A673 (cell line): ENCODE measurements at regions not wholly inside any gene's neighbourhood (a gene's known extent, or its start where the extent isn't known, plus 50 kb on each side); places are given as distances from the start of the nearest gene placed in this dataset.

ENCODE experiments used
- BruUV-seq: library from RNA; stranded (reverse); fragments of 400-500 nt; replicated peaks from 2 replicates; lab custom pipeline; 2021; lab: Mats Ljungman, UMichigan
- CTCF ChIA-PET: fragments of 300-600 bp; sonication (Branson Sonifier 250); formaldehyde crosslinking; loops from one replicate; lab custom pipeline; 2022; ENCODE audit warnings: antibody characterized with exemption; lab: Charles Lee
- POLR2A ChIA-PET: fragments of 300-600 bp; sonication (Branson Sonifier 250); formaldehyde crosslinking; loops from one replicate; lab custom pipeline; 2022; ENCODE audit warnings: antibody characterized with exemption; ENCODE audit not compliant: low non-redundant PET; lab: Charles Lee
- DNase-seq: peaks from one replicate; pipeline ENCODE4 v3.0.0-alpha.2; 2015; ENCODE audit warnings: low spot score
- H3K27ac ChIP-seq: fragments of 200-600 bp; sonication (generic); 2 replicates; pipeline ENCODE4 v1.5.1; 2016; ENCODE audit warnings: mixed run types, low read depth, mild to moderate bottlenecking, mixed read lengths, antibody characterized with exemption, low read length; ENCODE audit not compliant: poor library complexity, severe bottlenecking
- H3K27me3 ChIP-seq: fragments of 200-600 bp; sonication (generic); replicated peaks from 2 replicates; pipeline ENCODE4 v1.6.1; 2017; ENCODE audit warnings: mixed run types, low read depth, mild to moderate bottlenecking, mixed read lengths, antibody characterized with exemption, low read length; ENCODE audit not compliant: insufficient read depth, poor library complexity
- H3K36me3 ChIP-seq: fragments of 200-600 bp; sonication (generic); 2 replicates; pipeline ENCODE4 v1.6.1; 2016; ENCODE audit warnings: mixed run types, mild to moderate bottlenecking, mixed read lengths, antibody characterized with exemption, low read length; ENCODE audit not compliant: insufficient read depth, poor library complexity, severe bottlenecking
- H3K4me1 ChIP-seq: fragments of 200-600 bp; sonication (generic); 2 replicates; pipeline ENCODE4 v1.6.1; 2017; ENCODE audit warnings: mixed run types, mild to moderate bottlenecking, mixed read lengths, antibody characterized with exemption, low read length; ENCODE audit not compliant: insufficient read depth, poor library complexity, severe bottlenecking
- H3K4me3 ChIP-seq: fragments of 200-600 bp; sonication (generic); 2 replicates; pipeline ENCODE4 v1.5.1; 2016; ENCODE audit warnings: low read depth, mixed run types, mild to moderate bottlenecking, mixed read lengths, low read length; ENCODE audit not compliant: poor library complexity, severe bottlenecking
- H3K9me3 ChIP-seq: fragments of 200-600 bp; sonication (generic); 2 replicates; pipeline ENCODE4 v1.6.1; 2016; ENCODE audit warnings: mixed run types, low read depth, mild to moderate bottlenecking, mixed read lengths, antibody characterized with exemption, low read length; ENCODE audit not compliant: poor library complexity, severe bottlenecking
- EZH2 ChIP-seq: fragments of 200-600 bp; sonication (generic); IDR thresholded peaks from 2 replicates; pipeline ENCODE4 v1.6.1; 2017; ENCODE audit warnings: borderline replicate concordance, low read depth, mild to moderate bottlenecking, mixed read lengths, antibody characterized with exemption, low read length; ENCODE audit not compliant: poor library complexity, severe bottlenecking
- intact Hi-C: fragments of 100-400 bp; cut with micrococcal nuclease; formaldehyde crosslinking; loops from one replicate; pipeline ENCODE4 v1.10.0; 2022; ENCODE audit not compliant: unreplicated experiment
- TF ChIP-seq, protein P1 (sequence below): fragments of 300-800, 200-600 bp; sonication (generic); conservative IDR thresholded peaks from 2 replicates; pipeline ENCODE4 v1.5.1; 2017; ENCODE audit warnings: low read depth, mild to moderate bottlenecking, antibody characterized with exemption, low read length, moderate library complexity, mixed read lengths

DNA sequence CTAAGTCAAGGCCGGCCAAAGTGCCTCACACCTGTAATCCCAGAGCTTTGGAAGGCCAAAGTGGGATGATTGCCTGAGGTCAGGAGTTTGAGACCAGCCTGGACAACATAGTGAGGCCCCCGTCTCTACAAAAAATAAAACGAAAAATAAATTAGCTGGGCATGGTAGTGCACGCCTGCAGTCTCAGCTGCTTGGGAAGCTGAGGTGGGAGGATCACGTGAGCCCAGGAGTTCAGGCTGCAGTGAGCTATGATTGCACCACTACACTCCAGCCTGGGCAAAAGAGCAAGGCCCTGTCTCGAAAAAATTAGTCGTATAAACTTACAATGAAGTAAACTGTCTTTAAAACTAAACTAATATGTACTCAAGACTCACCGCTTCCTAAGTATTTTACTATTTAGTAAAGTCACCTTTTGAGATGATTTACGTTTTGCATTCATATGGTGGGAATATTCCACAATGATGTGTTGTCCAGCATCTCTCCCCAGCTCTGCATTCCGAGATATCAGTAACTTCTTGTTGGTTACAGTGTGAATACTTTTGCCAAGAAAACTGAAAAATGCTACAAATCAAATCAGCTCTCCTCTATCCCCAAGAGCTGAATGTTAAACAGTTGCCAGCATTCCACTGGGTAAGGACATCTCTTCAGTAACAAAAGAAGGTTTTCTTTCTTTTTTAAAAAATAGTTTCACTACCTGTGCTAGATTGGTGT is 84.9 kb upstream of the C21orf91 start:
- ChIA-PET CTCF (interaction anchor here (0.6 kb wide), 1 partner anchor 619 kb away, joined by 3 read pairs; no protein-coding TSS in a partner anchor), POLR2A (no interaction called here)
- Histone ChIP-seq H3K4me3 (no peak overlapping the region), H3K27me3 (no peaks in the 10 kb centered on the region), H3K27ac (no peak overlapping the region), H3K4me1 (no peaks in the 10 kb centered on the region), H3K36me3 (no peaks in the 10 kb centered on the region), H3K9me3 (no peaks in the 10 kb centered on the region)
- intact Hi-C loops = loop anchor here (2.0 to 10.0 kb wide), 2 partner anchors 225 to 519 kb away; no protein-coding TSS in a partner anchor
- no peak for DNase-seq
- no peak for TF ChIP-seq EZH2
- TF ChIP-seq, protein P1, sequence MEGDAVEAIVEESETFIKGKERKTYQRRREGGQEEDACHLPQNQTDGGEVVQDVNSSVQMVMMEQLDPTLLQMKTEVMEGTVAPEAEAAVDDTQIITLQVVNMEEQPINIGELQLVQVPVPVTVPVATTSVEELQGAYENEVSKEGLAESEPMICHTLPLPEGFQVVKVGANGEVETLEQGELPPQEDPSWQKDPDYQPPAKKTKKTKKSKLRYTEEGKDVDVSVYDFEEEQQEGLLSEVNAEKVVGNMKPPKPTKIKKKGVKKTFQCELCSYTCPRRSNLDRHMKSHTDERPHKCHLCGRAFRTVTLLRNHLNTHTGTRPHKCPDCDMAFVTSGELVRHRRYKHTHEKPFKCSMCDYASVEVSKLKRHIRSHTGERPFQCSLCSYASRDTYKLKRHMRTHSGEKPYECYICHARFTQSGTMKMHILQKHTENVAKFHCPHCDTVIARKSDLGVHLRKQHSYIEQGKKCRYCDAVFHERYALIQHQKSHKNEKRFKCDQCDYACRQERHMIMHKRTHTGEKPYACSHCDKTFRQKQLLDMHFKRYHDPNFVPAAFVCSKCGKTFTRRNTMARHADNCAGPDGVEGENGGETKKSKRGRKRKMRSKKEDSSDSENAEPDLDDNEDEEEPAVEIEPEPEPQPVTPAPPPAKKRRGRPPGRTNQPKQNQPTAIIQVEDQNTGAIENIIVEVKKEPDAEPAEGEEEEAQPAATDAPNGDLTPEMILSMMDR = no peak
- BruUV-seq = no TSS peak

- no peak for TF ChIP-seq EZH2
- TF ChIP-seq, protein P1 = peak; percentile 48; the same call in 1 of the 2 replicates
- peak; percentile 50 for DNase-seq
- H3K4me1 ChIP-seq = no peaks in the 10 kb centered on the region
- H3K27me3 ChIP-seq = no peaks in the 10 kb centered on the region
- POLR2A ChIA-PET = no interaction called here
- BruUV-seq = no TSS peak
- CTCF ChIA-PET = no interaction called here
- H3K4me3 ChIP-seq = no peak overlapping the region
- H3K36me3 ChIP-seq = no peaks in the 10 kb centered on the region
- intact Hi-C loops = loop anchor here (2.0 to 10.0 kb wide), 2 partner anchors 224 to 518 kb away; no protein-coding TSS in a partner anchor
- no peaks in the 10 kb centered on the region for H3K9me3 ChIP-seq
- no peak overlapping the region for H3K27ac ChIP-seq
Observed at GRCh38 chr21:17903029-17903806, 84.1 kb upstream of the C21orf91 start.

GRCh38 chr21:17901458-17902079 is 82.4 kb upstream of the C21orf91 start:
- intact Hi-C loops = loop anchor here (2.0 to 10.0 kb wide), 2 partner anchors 223 to 517 kb away; no protein-coding TSS in a partner anchor
- no peak for DNase-seq
- no peak overlapping the region for H3K4me3 ChIP-seq

More at GRCh38 chr21:17901458-17902079, 82.4 kb upstream of the C21orf91 start:
- no peak overlapping the region for H3K27ac ChIP-seq
- H3K4me1 ChIP-seq = no peaks in the 10 kb centered on the region
- no peaks in the 10 kb centered on the region for H3K9me3 ChIP-seq
- no peaks in the 10 kb centered on the region for H3K27me3 ChIP-seq
- no peaks in the 10 kb centered on the region for H3K36me3 ChIP-seq
- TF ChIP-seq, protein P1 = no peak
- no peak for TF ChIP-seq EZH2
- POLR2A ChIA-PET = no interaction called here
- no TSS peak for BruUV-seq
- CTCF ChIA-PET = no interaction called here
